Fibroblast of the conjunctiva (primary cell): ENCODE measurements at regions not wholly inside any gene's neighbourhood (a gene's known extent, or its start where the extent isn't known, plus 50 kb on each side); places are given as distances from the start of the nearest gene placed in this dataset.

Experiments
- DNase-seq: peaks from one replicate; pipeline ENCODE4 v3.0.0-alpha.2; 2010; ENCODE audit warnings: low read depth

- no peak for DNase-seq
Observed at GRCh38 chr1:170460001-170460400, 72.0 kb upstream of the GORAB start.

- no peak for DNase-seq
Observed at GRCh38 chr1:170460414-170461155, 71.4 kb upstream of the GORAB start.

- DNase-seq = no peak
Observed at GRCh38 chr1:170461291-170461747, 70.6 kb upstream of the GORAB start.

- peak; percentile 18 for DNase-seq
Observed at GRCh38 chr1:170461762-170462384, 70.1 kb upstream of the GORAB start.

GRCh38 chr1:170470121-170470520 is 61.8 kb upstream of the GORAB start:
- no peak for DNase-seq

GRCh38 chr1:170471398-170472053 is 60.4 kb upstream of the GORAB start:
- peak; percentile 36 for DNase-seq

GRCh38 chr1:170481000-170481399 is 51.0 kb upstream of the GORAB start:
- no peak for DNase-seq
